ENCODE measurements at regions not wholly inside any gene's neighbourhood (a gene's known extent, or its start where the extent isn't known, plus 50 kb on each side); places are given as distances from the start of the nearest gene placed in this dataset.

- no peaks in the 10 kb centered on the region for H3K4me1 Mint-ChIP-seq
- H3K9me3 Mint-ChIP-seq: peaks cover 2% of the 10 kb centered on the region
- DNase-seq: no peak
- no peak overlapping the region for H3K27ac Mint-ChIP-seq
- H3K27me3 Mint-ChIP-seq: no peaks in the 10 kb centered on the region
- no peak overlapping the region for H3K4me3 Mint-ChIP-seq
- H3K36me3 Mint-ChIP-seq: no peaks in the 10 kb centered on the region
- CTCF ChIA-PET: no interaction called here
Measured at GRCh38 chr2:33788044-33788443, 188.9 kb upstream of the FAM98A start.

DNA sequence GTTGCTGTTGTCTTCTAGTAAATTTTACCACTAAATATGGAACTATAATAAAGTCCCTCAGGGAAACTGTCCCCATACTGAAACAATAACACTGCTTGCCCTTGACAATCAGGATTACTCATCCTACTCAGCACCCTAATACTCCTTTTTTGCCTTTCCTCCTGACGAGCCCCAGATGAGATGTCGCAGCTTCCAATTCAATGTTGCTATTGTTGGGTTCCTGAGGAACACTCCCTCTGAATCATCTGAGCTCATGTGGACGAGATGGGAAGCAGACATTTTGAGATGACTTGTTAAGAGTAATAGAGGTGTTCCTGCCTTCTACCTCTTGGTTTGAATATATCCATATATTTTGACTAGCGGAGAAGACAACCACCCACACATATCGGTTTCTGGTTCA lies 187.8 kb upstream of the FAM98A start:
- CTCF ChIA-PET: no interaction called here
- H3K9me3 Mint-ChIP-seq: no peaks in the 10 kb centered on the region
- H3K4me1 Mint-ChIP-seq: no peaks in the 10 kb centered on the region
- no peaks in the 10 kb centered on the region for H3K36me3 Mint-ChIP-seq
- no peak overlapping the region for H3K4me3 Mint-ChIP-seq
- DNase-seq: no peak
- H3K27ac Mint-ChIP-seq: no peak overlapping the region
- no peaks in the 10 kb centered on the region for H3K27me3 Mint-ChIP-seq

DNA sequence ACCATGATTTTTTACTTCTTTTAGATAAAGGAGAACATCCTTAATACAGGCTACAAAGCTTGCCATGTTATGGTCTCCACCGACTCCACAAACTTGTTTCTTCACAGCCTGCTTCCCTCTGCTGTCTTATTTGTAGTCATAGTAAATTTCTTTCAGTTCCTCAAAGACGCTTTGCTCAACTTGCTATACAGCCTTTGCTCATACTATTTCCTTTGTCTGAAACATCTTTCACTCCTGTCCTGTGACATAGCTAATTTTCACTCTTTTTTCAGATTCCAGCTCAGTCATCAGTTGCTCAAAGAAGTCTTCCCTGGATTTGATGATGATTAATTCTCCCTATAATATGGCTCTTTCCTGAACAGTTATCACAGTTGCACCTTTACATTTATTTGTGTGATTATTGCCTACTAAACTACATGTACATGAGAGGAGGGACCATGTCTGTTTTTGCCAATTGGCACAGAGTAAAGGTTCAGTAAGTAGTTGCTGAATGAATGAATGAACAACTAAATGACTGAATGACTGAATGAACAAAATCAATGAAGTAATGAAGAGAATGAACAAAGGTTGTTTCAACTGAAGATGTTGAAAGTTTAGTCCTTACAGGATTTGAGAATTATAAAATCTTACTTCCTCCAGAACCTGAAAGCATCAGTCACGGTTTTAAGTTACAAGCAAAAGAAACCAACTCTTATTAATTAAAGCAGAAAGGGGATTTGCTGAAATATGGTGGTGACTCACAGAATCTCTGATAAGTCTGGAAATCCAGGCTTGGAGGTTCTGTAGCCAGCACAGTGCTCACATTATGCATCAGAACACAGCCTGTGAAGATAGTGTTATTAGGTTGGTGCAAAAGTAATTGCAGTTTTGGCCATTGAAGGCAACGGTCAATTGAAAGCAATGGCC lies 186.4 kb upstream of the FAM98A start:
- H3K27me3 Mint-ChIP-seq: no peaks in the 10 kb centered on the region
- no peak overlapping the region for H3K4me3 Mint-ChIP-seq
- CTCF ChIA-PET: no interaction called here
- no peak for DNase-seq
- no peak overlapping the region for H3K27ac Mint-ChIP-seq
- H3K36me3 Mint-ChIP-seq: no peaks in the 10 kb centered on the region
- H3K9me3 Mint-ChIP-seq: no peaks in the 10 kb centered on the region
- H3K4me1 Mint-ChIP-seq: no peaks in the 10 kb centered on the region

- no peaks in the 10 kb centered on the region for H3K36me3 Mint-ChIP-seq
- no peak overlapping the region for H3K27ac Mint-ChIP-seq
- no peaks in the 10 kb centered on the region for H3K27me3 Mint-ChIP-seq
- DNase-seq: no peak
- no peaks in the 10 kb centered on the region for H3K9me3 Mint-ChIP-seq
- CTCF ChIA-PET: no interaction called here
- no peaks in the 10 kb centered on the region for H3K4me1 Mint-ChIP-seq
- H3K4me3 Mint-ChIP-seq: no peak overlapping the region
Measured at GRCh38 chr2:33784488-33784887, 185.4 kb upstream of the FAM98A start.

- Mint-ChIP-seq H3K36me3 (no peaks in the 10 kb centered on the region), H3K4me3 (no peak overlapping the region), H3K9me3 (no peaks in the 10 kb centered on the region), H3K27me3 (no peaks in the 10 kb centered on the region), H3K4me1 (no peaks in the 10 kb centered on the region), H3K27ac (no peak overlapping the region)
- no peak for DNase-seq
- CTCF ChIA-PET: no interaction called here
Measured at GRCh38 chr2:33782395-33783230, 183.5 kb upstream of the FAM98A start.

GRCh38 chr2:33777786-33778185 lies 178.7 kb upstream of the FAM98A start:
- H3K27me3 Mint-ChIP-seq: no peaks in the 10 kb centered on the region
- H3K9me3 Mint-ChIP-seq: no peaks in the 10 kb centered on the region
- CTCF ChIA-PET: no interaction called here
- DNase-seq: no peak
- no peaks in the 10 kb centered on the region for H3K36me3 Mint-ChIP-seq
- no peak overlapping the region for H3K4me3 Mint-ChIP-seq
- H3K27ac Mint-ChIP-seq: no peak overlapping the region
- no peaks in the 10 kb centered on the region for H3K4me1 Mint-ChIP-seq

DNA sequence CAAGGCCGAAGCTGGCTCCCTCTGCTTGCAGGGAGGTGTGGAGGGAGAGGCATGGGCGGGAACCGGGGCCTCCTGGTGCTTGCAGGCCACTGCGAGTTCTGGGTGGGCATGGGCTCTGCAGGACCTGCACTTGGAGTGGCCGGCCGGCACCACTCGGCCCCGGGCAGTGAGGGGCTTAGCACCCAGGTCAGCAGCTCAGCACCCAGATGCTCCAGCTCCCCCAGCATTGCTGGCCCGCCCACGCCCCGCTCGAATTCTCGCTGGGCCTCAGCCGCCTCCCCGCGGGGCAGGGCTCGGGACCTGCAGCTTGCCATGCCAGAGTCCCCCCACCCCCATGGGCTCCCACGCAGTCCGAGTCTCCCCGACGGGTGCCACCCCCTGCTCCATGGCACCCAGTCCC lies 176.2 kb upstream of the FAM98A start:
- no peak overlapping the region for H3K27ac Mint-ChIP-seq
- no peaks in the 10 kb centered on the region for H3K27me3 Mint-ChIP-seq
- H3K4me1 Mint-ChIP-seq: no peaks in the 10 kb centered on the region
- H3K9me3 Mint-ChIP-seq: no peaks in the 10 kb centered on the region
- DNase-seq: no peak
- CTCF ChIA-PET: no interaction called here
- no peak overlapping the region for H3K4me3 Mint-ChIP-seq
- no peaks in the 10 kb centered on the region for H3K36me3 Mint-ChIP-seq

- no peak overlapping the region for H3K4me3 Mint-ChIP-seq
- H3K36me3 Mint-ChIP-seq: no peaks in the 10 kb centered on the region
- H3K4me1 Mint-ChIP-seq: no peaks in the 10 kb centered on the region
- no peak overlapping the region for H3K27ac Mint-ChIP-seq
- CTCF ChIA-PET: no interaction called here
- no peaks in the 10 kb centered on the region for H3K9me3 Mint-ChIP-seq
- H3K27me3 Mint-ChIP-seq: no peaks in the 10 kb centered on the region
- no peak for DNase-seq
Measured at GRCh38 chr2:33770023-33770422, 170.9 kb upstream of the FAM98A start.

- H3K9me3 Mint-ChIP-seq: no peaks in the 10 kb centered on the region
- no peak overlapping the region for H3K27ac Mint-ChIP-seq
- no peak for DNase-seq
- H3K4me3 Mint-ChIP-seq: no peak overlapping the region
- H3K36me3 Mint-ChIP-seq: no peaks in the 10 kb centered on the region
- CTCF ChIA-PET: no interaction called here
- H3K4me1 Mint-ChIP-seq: no peaks in the 10 kb centered on the region
- no peaks in the 10 kb centered on the region for H3K27me3 Mint-ChIP-seq
Measured at GRCh38 chr2:33766175-33766574, 167.1 kb upstream of the FAM98A start.

DNA sequence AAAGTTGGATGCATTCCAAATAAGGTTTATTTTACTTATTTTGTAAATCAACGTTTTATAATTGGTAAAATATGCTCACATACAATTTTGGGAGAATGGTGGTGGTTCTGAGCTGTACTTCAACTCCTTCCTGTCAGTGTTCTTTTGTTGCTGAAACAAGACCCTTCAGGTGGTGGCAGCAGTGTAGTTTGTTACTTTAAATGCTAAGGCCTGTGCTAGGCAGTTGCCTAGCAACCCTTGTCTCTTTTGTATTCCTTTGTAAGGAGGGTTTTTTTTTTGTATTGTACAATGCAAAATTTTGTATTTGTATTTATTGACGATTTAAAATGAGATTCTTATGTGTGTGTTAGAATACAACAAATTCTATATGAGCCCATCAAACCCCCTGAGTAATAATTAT lies 166.0 kb upstream of the FAM98A start:
- CTCF ChIA-PET: no interaction called here
- no peak for DNase-seq
- peaks cover 3% of the 10 kb centered on the region for H3K9me3 Mint-ChIP-seq
- no peak overlapping the region for H3K4me3 Mint-ChIP-seq
- H3K36me3 Mint-ChIP-seq: no peaks in the 10 kb centered on the region
- H3K27me3 Mint-ChIP-seq: no peaks in the 10 kb centered on the region
- no peak overlapping the region for H3K27ac Mint-ChIP-seq
- no peaks in the 10 kb centered on the region for H3K4me1 Mint-ChIP-seq

DNA sequence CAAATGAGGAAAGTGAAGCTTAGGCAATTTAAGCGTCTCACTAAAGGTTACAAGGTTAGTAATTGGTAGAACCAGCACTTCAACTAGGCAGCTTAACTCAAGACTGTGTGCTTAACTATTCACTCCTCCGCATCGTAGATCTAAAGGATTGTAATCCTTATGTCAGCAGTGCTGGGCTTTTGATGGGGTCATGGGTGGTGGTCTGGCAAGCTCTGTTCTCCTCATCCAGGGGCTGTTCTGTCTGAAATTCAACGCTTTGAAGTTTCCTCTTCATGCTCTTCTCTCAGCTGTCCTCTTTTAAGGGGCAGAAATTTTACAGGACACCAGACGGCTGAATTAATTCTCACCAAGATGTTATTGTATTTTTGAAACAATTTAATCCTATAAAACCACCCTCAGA lies 165.5 kb upstream of the FAM98A start:
- Mint-ChIP-seq H3K27me3 (no peaks in the 10 kb centered on the region), H3K4me3 (no peak overlapping the region), H3K9me3 (peaks cover 3% of the 10 kb centered on the region), H3K27ac (no peak overlapping the region), H3K36me3 (no peaks in the 10 kb centered on the region), H3K4me1 (no peaks in the 10 kb centered on the region)
- CTCF ChIA-PET: no interaction called here
- no peak for DNase-seq

DNA sequence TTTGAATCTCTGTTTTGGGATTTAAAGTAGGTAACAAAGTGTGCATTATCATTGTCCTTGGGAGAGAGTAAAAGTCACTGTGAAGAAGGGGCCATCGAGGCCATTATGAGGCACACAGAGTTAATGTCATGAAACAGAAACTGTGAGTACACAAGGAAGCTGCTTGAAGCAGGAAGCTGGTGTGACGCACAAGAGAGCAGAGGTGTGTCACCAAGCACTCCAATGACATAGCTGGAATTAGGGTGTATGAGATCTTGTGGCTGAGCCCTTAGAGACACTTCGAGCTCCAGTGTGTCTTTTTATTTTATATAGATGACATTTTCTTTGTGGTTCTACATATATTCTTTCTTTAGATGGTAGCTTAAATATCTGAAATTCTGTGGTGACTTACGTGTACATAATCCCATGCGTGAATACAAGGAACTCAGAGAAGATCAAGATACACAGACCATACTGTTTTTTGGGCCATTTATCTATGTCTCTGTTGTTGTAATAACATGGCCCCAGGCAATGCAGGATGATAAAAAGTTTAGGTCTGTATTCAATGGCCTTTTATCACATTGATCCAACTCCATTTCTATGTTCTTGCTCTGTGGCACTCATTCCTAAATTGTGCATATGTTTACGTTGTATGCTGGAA lies 164.7 kb upstream of the FAM98A start:
- Mint-ChIP-seq H3K27ac (no peak overlapping the region), H3K4me3 (no peak overlapping the region), H3K4me1 (no peaks in the 10 kb centered on the region), H3K27me3 (no peaks in the 10 kb centered on the region), H3K36me3 (no peaks in the 10 kb centered on the region), H3K9me3 (peaks cover 3% of the 10 kb centered on the region)
- CTCF ChIA-PET: no interaction called here
- DNase-seq: no peak

GRCh38 chr2:33762636-33763035 lies 163.5 kb upstream of the FAM98A start:
- Mint-ChIP-seq H3K27me3 (no peaks in the 10 kb centered on the region), H3K4me3 (no peak overlapping the region), H3K36me3 (no peaks in the 10 kb centered on the region), H3K4me1 (no peaks in the 10 kb centered on the region), H3K27ac (no peak overlapping the region), H3K9me3 (peaks cover 3% of the 10 kb centered on the region)
- CTCF ChIA-PET: no interaction called here
- no peak for DNase-seq

- Mint-ChIP-seq H3K27ac (no peak overlapping the region), H3K27me3 (no peaks in the 10 kb centered on the region), H3K4me1 (no peaks in the 10 kb centered on the region), H3K9me3 (peaks cover 3% of the 10 kb centered on the region), H3K4me3 (no peak overlapping the region), H3K36me3 (no peaks in the 10 kb centered on the region)
- CTCF ChIA-PET: no interaction called here
- no peak for DNase-seq
Measured at GRCh38 chr2:33746208-33746800, 147.2 kb upstream of the FAM98A start.

Measured in activated naive CD4-positive, alpha-beta T cell treated with anti-CD3 and anti-CD28 coated beads, Interleukin-2, amount 10 ng/mL, durations not matched to agents 7 days and 5 days (primary cell).